ENCODE measurements at regions not wholly inside any gene's neighbourhood (a gene's known extent, or its start where the extent isn't known, plus 50 kb on each side); places are given as distances from the start of the nearest gene placed in this dataset.
A peak's percentile ranks its signal among the peaks of the same experiment; 100 is the strongest.

DNA sequence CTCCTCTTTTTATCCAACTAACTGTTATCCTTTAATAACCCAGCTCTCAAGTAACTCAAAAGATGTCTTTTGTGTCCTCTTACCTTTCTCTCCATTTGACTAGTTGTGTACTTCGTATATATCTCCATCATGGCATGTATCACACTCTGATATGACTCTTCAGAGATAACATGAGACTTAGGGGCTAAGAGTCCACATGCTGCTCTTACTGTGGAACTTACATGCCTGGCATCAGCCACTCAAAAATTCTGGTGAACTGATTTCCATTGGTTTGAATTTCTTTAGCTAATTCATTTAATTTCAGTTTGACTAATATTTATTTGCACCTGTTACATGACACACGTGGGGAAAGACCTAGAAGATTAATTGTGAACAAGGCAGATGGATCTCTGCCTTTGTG lies 317.3 kb downstream of the HS3ST1 start:
- Mint-ChIP-seq H3K27ac (no peak overlapping the region), H3K27me3 (no peaks in the 10 kb centered on the region), H3K9me3 (peaks cover 7% of the 10 kb centered on the region), H3K36me3 (ENCODE audit: low read depth) (no peaks in the 10 kb centered on the region), H3K4me3 (no peak overlapping the region), H3K4me1 (no peaks in the 10 kb centered on the region)
- DNase-seq, result no peak
- intact Hi-C loops (cut with micrococcal nuclease), result no loop called here

DNA sequence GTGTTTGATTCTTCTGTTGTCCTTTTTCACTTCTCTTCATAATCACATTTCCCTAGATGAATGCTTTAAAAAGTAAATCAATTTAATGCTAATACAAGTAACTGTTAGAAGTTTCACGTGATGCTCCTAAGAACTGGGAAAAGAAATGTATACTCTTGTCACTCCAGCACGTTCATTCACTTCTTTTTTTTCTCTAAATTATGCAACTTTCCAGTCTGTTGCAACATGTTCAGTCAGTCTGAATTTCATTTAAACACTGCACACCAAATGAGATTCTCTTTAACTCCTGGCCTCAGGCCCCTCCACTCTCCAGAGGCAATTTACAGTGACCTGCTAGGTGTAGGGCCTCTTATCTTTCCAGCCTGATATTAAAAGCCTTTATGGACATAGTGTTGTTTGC lies 321.9 kb downstream of the HS3ST1 start:
- Mint-ChIP-seq H3K9me3 (peaks cover 7% of the 10 kb centered on the region), H3K27me3 (no peaks in the 10 kb centered on the region), H3K4me3 (no peak overlapping the region), H3K4me1 (no peaks in the 10 kb centered on the region), H3K36me3 (ENCODE audit: low read depth) (no peaks in the 10 kb centered on the region), H3K27ac (no peak overlapping the region)
- intact Hi-C loops (cut with micrococcal nuclease), result no loop called here
- no peak for DNase-seq

DNA sequence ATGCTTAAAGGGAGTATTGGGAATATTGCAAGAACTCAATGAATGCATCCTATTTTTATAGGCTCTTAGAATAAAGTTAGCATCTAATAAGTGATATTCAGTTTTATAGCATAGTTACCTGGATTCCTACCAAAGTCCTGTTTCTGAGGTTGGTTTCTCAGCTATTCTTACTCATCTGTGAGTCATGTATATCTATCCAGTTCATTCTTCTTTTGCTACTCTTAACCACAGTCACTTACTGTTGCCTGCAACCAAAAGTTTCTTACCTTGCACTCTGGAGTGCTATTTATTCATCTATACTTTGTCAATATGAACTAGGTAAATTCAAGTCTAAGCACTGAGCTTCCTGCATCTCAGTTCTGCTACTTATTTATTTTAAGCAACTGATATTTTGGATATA lies 322.5 kb downstream of the HS3ST1 start:
- no peak overlapping the region for H3K4me3 Mint-ChIP-seq
- H3K9me3 Mint-ChIP-seq, result peaks cover 5% of the 10 kb centered on the region
- no peaks in the 10 kb centered on the region for H3K27me3 Mint-ChIP-seq
- H3K27ac Mint-ChIP-seq, result no peak overlapping the region
- DNase-seq, result no peak
- intact Hi-C loops (cut with micrococcal nuclease), result no loop called here
- H3K4me1 Mint-ChIP-seq, result no peaks in the 10 kb centered on the region
- H3K36me3 Mint-ChIP-seq (ENCODE audit: low read depth), result no peaks in the 10 kb centered on the region

DNA sequence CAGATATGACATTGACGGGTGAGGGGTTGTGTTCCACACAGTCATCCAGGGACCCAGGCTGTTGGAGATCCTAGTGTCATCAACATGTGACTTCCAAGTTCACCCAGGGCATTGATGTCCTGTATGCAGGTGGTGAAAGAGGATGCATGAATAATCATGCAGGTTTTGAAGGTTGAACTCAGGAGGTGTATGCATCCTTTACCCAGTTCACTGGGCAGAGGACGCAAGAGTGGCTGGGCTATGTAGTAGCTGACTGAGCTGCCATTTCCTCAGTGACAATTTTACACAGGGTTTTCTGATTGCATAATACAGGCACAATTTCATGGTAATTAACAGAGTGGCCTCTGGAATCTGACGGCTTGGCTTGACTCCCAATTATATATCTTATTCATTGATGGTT lies 323.0 kb downstream of the HS3ST1 start:
- intact Hi-C loops (cut with micrococcal nuclease), result no loop called here
- Mint-ChIP-seq H3K9me3 (peaks cover 3% of the 10 kb centered on the region), H3K4me3 (no peak overlapping the region), H3K4me1 (no peaks in the 10 kb centered on the region), H3K27ac (no peak overlapping the region), H3K36me3 (ENCODE audit: low read depth) (no peaks in the 10 kb centered on the region), H3K27me3 (no peaks in the 10 kb centered on the region)
- no peak for DNase-seq

DNA sequence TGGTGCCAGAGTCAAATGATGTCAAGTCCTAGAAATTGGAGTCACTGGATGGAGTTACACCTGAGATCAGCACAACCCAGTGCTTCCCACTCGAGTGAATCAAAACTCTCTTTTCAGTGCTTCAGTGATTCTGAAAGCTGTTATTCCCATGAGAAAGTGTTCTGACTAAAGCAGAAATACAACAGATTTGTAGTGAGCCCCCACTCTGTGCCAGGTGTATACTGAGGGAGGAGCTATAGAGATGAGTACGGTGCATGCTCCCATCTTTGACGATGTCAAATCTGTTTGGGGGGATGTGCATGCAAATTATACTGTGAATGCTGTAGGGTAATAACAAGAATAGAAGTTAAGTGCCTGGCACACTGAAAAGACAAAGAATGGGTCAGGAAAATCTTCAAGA lies 330.2 kb downstream of the HS3ST1 start:
- Mint-ChIP-seq H3K27ac (no peak overlapping the region), H3K4me3 (no peak overlapping the region), H3K27me3 (no peaks in the 10 kb centered on the region), H3K9me3 (no peaks in the 10 kb centered on the region), H3K36me3 (ENCODE audit: low read depth) (no peaks in the 10 kb centered on the region), H3K4me1 (no peaks in the 10 kb centered on the region)
- peak; percentile 45 for DNase-seq
- intact Hi-C loops (cut with micrococcal nuclease), result no loop called here

DNA sequence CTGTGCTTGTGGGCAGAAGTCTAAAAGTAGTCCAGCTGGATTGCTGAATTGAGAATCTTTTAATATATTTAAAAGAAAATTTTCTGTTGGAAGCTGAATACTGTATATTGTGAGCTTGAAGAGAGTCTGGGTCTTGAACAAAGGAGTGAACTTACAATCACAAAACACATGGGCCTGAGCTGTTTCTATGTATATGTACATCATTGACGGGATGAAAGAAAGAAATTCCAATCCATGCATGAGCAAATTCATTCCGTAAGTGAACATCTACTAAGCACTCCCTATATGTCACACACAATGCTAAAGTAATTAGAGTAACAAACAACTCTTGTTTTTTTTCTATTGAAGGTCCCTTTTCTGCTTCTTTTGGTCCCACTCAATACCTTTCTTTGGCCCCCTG lies 331.0 kb downstream of the HS3ST1 start:
- DNase-seq, result peak; percentile 23
- Mint-ChIP-seq H3K36me3 (ENCODE audit: low read depth) (no peaks in the 10 kb centered on the region), H3K4me3 (no peak overlapping the region), H3K4me1 (no peaks in the 10 kb centered on the region), H3K27me3 (no peaks in the 10 kb centered on the region), H3K9me3 (no peaks in the 10 kb centered on the region), H3K27ac (no peak overlapping the region)
- intact Hi-C loops (cut with micrococcal nuclease), result no loop called here

DNA sequence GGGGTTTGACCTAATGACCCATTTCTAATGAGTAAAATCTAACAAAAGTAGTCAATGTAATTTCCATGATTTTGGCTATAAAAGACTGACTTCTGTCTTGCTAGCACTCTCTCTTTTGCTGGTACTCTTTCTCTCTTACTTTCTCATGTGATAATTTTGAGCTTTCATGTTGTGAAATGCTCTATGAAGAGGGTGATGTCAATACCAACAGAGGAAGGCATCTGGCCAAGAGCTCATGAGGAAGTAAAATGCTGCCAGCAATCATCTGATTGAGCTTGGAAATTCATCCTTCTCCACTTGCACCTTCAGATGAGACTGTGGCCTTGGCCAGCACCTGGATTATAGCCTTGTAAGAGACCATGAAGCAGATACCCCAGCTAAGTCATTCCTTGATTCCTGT lies 347.7 kb downstream of the HS3ST1 start:
- no peak for DNase-seq
- intact Hi-C loops (cut with micrococcal nuclease), result no loop called here
- Mint-ChIP-seq H3K4me1 (no peaks in the 10 kb centered on the region), H3K27ac (no peak overlapping the region), H3K27me3 (no peaks in the 10 kb centered on the region), H3K9me3 (no peaks in the 10 kb centered on the region), H3K4me3 (no peak overlapping the region), H3K36me3 (ENCODE audit: low read depth) (no peaks in the 10 kb centered on the region)

DNA sequence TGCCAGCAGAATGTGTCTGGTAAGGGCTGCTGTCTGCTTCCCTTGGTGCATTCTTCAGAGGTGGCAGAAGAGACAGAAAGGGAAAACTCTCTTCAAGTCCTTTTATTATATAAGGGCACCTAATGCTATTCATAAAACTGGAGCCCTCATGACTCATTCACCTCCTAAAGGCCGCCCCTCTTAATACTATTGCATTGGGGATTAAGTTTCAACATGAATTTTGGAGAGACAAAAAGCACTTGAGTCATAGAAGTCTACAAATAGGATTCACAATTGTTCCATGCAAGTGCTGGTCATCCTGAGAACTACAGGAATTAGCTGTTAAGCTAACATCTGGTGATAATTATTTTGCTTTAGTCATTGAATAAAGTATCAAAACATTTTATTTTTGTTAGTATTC lies 349.5 kb downstream of the HS3ST1 start:
- intact Hi-C loops (cut with micrococcal nuclease), result no loop called here
- no peaks in the 10 kb centered on the region for H3K9me3 Mint-ChIP-seq
- H3K27me3 Mint-ChIP-seq, result no peaks in the 10 kb centered on the region
- H3K36me3 Mint-ChIP-seq (ENCODE audit: low read depth), result no peaks in the 10 kb centered on the region
- no peak for DNase-seq
- no peaks in the 10 kb centered on the region for H3K4me1 Mint-ChIP-seq
- no peak overlapping the region for H3K27ac Mint-ChIP-seq
- H3K4me3 Mint-ChIP-seq, result no peak overlapping the region

DNA sequence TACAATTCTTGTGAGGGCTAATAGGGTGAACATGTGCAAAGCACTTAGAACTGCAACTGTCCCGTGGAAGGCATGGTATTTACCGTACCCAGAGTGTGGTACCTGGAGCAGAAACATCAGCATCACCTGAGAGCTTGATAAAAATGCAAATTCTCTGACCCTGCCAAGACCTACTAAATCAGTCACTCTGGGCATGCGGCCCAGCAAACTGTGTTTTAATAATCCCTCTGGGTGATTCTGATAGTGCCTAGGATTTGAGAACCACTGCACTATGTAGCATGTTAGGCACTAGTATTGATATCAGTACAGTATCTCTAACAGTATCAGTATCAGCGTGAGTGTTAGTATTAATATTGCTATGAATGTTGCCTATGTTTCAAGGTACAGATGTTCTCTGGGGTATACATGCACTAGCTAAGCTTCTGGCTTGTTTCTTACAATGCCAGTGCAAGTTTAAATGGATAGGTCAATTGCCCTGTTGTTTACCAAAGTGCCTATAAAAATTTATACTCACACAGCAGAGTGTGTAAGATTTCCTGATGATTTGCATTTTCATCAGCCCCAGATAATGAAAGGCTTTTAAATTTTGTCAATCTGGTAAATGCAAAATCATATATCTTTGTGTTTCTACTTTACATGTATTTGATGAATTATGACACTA lies 354.0 kb downstream of the HS3ST1 start:
- H3K27ac Mint-ChIP-seq, result no peak overlapping the region
- no peaks in the 10 kb centered on the region for H3K36me3 Mint-ChIP-seq (ENCODE audit: low read depth)
- H3K27me3 Mint-ChIP-seq, result no peaks in the 10 kb centered on the region
- no peaks in the 10 kb centered on the region for H3K4me1 Mint-ChIP-seq
- no peak for DNase-seq
- intact Hi-C loops (cut with micrococcal nuclease), result no loop called here
- no peak overlapping the region for H3K4me3 Mint-ChIP-seq
- no peaks in the 10 kb centered on the region for H3K9me3 Mint-ChIP-seq

DNA sequence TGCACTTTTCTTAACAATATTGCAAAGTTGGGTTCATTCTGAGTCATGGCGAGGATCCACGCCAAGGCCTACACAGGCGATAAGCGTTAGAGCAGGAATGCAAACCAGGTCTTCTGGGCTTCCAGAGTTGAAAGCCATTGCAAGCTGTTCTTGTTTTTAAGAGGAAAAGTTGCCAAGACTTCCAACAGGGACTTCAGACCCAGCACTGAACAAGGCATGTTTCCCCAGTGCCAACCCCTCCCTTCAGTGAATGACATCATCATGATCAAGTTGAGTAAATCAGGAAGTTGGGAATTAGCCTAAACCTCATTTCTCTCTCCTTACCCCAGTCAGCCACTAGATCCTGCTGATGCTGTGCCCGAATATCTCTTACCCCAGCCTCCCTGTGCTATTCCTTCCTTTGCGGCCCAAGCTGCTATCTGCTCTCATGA lies 355.1 kb downstream of the HS3ST1 start:
- no peaks in the 10 kb centered on the region for H3K4me1 Mint-ChIP-seq
- no peak overlapping the region for H3K4me3 Mint-ChIP-seq
- intact Hi-C loops (cut with micrococcal nuclease), result no loop called here

DNA sequence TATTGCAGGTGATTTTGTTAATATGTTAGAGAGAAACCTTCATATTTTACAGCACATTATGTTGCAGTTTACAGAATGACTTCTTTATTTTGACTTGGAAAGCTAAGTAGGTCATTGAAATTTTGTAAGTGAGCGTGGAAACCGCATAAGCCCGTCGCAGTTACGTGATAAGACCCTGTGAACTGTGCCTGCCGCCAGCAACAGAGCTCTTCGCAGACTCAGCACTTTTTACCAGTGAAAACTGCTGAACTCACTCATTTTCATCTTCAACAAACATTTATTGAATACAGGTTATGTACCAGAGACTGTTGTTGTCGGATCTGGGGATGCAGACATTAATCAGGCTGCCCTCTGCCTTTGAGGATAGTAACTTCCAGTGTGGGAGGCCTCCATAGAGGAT lies 355.7 kb downstream of the HS3ST1 start:
- Mint-ChIP-seq H3K36me3 (ENCODE audit: low read depth) (no peaks in the 10 kb centered on the region), H3K4me1 (no peaks in the 10 kb centered on the region), H3K9me3 (no peaks in the 10 kb centered on the region), H3K4me3 (no peak overlapping the region), H3K27me3 (no peaks in the 10 kb centered on the region), H3K27ac (no peak overlapping the region)
- no peak for DNase-seq
- intact Hi-C loops (cut with micrococcal nuclease), result no loop called here

More for the DNA sequence above, 355.1 kb downstream of the HS3ST1 start:
- Mint-ChIP-seq H3K27ac (no peak overlapping the region), H3K27me3 (no peaks in the 10 kb centered on the region), H3K9me3 (no peaks in the 10 kb centered on the region), H3K36me3 (ENCODE audit: low read depth) (no peaks in the 10 kb centered on the region)
- no peak for DNase-seq

DNA sequence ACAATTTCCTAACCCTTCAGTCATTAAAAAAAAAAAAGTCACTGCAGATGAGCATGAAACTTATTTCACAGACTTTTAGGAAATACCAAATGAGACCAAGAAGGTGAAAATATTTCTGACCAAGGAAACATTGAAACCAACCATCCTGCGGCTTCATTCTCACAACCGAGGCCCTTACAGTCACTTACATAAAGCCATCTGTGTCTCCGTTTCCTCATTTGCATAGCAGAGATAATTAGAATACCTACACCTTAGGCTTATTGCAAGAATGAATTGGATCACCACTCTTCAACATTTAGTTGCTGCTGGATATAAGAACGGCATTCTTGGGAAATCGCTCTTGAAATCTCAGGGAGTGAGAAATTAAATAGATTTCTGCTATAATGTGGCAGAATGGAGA lies 356.2 kb downstream of the HS3ST1 start:
- no peaks in the 10 kb centered on the region for H3K27me3 Mint-ChIP-seq
- H3K4me1 Mint-ChIP-seq, result no peaks in the 10 kb centered on the region
- no peak overlapping the region for H3K4me3 Mint-ChIP-seq
- no peak overlapping the region for H3K27ac Mint-ChIP-seq
- intact Hi-C loops (cut with micrococcal nuclease), result no loop called here
- no peaks in the 10 kb centered on the region for H3K9me3 Mint-ChIP-seq
- no peaks in the 10 kb centered on the region for H3K36me3 Mint-ChIP-seq (ENCODE audit: low read depth)
- DNase-seq, result no peak

DNA sequence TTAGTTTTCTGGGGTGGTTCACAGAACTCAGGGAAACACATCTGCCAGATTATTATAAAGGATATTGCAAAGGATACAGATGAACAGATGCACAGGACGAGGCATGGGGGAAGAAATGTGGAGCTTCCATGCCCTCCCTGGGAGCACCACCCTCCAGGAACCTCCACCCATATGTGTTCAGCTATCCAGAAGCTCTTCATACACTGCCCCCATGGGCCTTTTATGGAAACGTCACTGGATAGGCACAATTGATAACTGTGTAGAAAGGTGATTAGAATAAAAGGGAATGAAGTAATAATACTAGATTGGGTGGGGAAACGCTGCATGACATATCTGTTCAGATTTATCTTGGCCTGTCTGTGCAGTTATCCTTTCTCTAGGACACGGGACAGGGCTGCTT lies 357.9 kb downstream of the HS3ST1 start:
- no peaks in the 10 kb centered on the region for H3K4me1 Mint-ChIP-seq
- intact Hi-C loops (cut with micrococcal nuclease), result no loop called here
- no peaks in the 10 kb centered on the region for H3K27me3 Mint-ChIP-seq
- H3K27ac Mint-ChIP-seq, result no peak overlapping the region
- no peaks in the 10 kb centered on the region for H3K36me3 Mint-ChIP-seq (ENCODE audit: low read depth)
- no peaks in the 10 kb centered on the region for H3K9me3 Mint-ChIP-seq
- no peak overlapping the region for H3K4me3 Mint-ChIP-seq
- no peak for DNase-seq

DNA sequence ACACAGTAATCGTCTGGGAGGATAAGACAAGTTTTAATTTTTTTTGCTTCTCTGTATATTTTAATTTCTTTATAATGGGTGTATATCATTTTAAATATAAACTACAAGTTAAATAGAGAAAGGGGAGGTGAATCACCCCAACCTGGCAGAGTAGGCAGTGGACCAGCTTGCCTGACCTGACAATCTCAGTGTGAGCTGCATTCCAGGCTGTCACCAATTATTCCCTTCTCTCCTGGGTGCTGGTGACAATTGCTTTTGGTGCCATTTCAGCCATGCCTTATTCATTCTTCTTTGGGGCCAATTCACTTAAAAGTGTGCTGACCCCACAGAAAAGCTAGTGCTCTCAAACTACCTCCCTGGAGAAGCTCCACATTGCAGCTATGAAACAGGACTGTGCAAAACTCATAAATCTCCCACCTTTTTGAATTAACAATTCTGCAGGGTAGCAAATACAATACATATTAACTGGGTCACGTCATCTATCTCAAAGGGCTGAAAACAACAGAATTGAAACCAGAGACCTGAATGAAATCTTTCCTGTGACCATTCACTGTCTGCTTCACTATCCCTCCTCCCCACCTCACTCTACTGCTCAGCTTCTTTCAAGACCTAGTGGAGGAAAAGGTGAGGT lies 359.0 kb downstream of the HS3ST1 start:
- H3K9me3 Mint-ChIP-seq, result no peaks in the 10 kb centered on the region
- no peaks in the 10 kb centered on the region for H3K4me1 Mint-ChIP-seq
- no peaks in the 10 kb centered on the region for H3K27me3 Mint-ChIP-seq
- intact Hi-C loops (cut with micrococcal nuclease), result no loop called here
- DNase-seq, result no peak
- H3K4me3 Mint-ChIP-seq, result no peak overlapping the region
- no peak overlapping the region for H3K27ac Mint-ChIP-seq
- no peaks in the 10 kb centered on the region for H3K36me3 Mint-ChIP-seq (ENCODE audit: low read depth)

DNA sequence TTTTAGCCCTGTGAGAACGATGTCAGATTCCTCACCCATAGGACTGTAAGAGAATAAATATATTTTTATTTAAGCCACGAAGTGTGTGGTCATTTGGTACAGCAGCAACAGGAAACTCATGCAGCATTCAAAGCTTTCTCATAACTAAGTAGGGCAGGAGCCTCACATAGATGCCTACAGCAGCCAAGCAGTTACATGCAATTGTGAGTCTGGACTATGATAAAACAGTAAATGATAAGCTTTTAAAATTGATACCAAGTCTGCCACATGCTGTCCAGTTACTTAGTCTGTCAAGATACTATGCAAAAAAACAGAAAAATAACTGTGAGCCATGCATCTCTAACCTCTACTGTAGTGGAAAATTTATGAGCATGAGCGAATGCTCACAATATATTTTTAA lies 359.6 kb downstream of the HS3ST1 start:
- DNase-seq, result no peak
- no peaks in the 10 kb centered on the region for H3K9me3 Mint-ChIP-seq
- H3K4me1 Mint-ChIP-seq, result no peaks in the 10 kb centered on the region
- H3K27ac Mint-ChIP-seq, result no peak overlapping the region
- H3K36me3 Mint-ChIP-seq (ENCODE audit: low read depth), result no peaks in the 10 kb centered on the region
- no peak overlapping the region for H3K4me3 Mint-ChIP-seq
- intact Hi-C loops (cut with micrococcal nuclease), result no loop called here
- H3K27me3 Mint-ChIP-seq, result no peaks in the 10 kb centered on the region

Measured in activated CD4-positive, alpha-beta T cell treated with anti-CD3 and anti-CD28 coated beads, Interleukin-2, amount 10 ng/mL, durations not matched to agents 24 days and 14 days (primary cell).